IMR-90 (cell line): ENCODE measurements at regions not wholly inside any gene's neighbourhood (a gene's known extent, or its start where the extent isn't known, plus 50 kb on each side); places are given as distances from the start of the nearest gene placed in this dataset.

Experiments
- BHLHE40 ChIP-seq: fragments of 150-350 bp; IDR thresholded peaks from 2 replicates; pipeline ENCODE4 v1.6.1; 2016; ENCODE audit warnings: mild to moderate bottlenecking, low read depth, low read length
- CEBPB ChIP-seq: IDR thresholded peaks from 2 replicates; pipeline ENCODE4 v1.6.1; 2012; ENCODE audit warnings: low read depth, low read length, improper control_type of control experiment
- MAFK ChIP-seq: IDR thresholded peaks from 2 replicates; pipeline ENCODE4 v1.6.1; 2012; ENCODE audit warnings: low read depth, low read length, improper control_type of control experiment
- MAZ ChIP-seq: IDR thresholded peaks from 2 replicates; pipeline ENCODE4 v1.6.1; 2012; ENCODE audit warnings: low read depth, mild to moderate bottlenecking, low read length, improper control_type of control experiment, moderate library complexity, borderline replicate concordance
- POLR2A ChIP-seq: IDR thresholded peaks from 2 replicates; pipeline ENCODE4 v1.6.1; 2012; ENCODE audit warnings: mild to moderate bottlenecking, low read depth, low read length
- RAD21 ChIP-seq: IDR thresholded peaks from 2 replicates; pipeline ENCODE4 v1.6.1; 2012; ENCODE audit warnings: low read length, improper control_type of control experiment
- SMC3 ChIP-seq: fragments of 150-350 bp; IDR thresholded peaks from 2 replicates; pipeline ENCODE4 v1.6.1; 2016; ENCODE audit warnings: low read depth, mild to moderate bottlenecking, antibody characterized with exemption, low read length, moderate library complexity
- TF ChIP-seq, protein P1 (sequence below): conservative IDR thresholded peaks from 2 replicates; pipeline ENCODE4 v1.5.1; 2012; ENCODE audit warnings: mild to moderate bottlenecking, low read depth, low read length, improper control_type of control experiment
- TF ChIP-seq, protein P2 (sequence below): fragments of 150-350 bp; IDR thresholded peaks from 2 replicates; pipeline ENCODE4 v1.6.1; 2017; ENCODE audit warnings: mild to moderate bottlenecking, antibody characterized with exemption, low read length, low read depth

DNA sequence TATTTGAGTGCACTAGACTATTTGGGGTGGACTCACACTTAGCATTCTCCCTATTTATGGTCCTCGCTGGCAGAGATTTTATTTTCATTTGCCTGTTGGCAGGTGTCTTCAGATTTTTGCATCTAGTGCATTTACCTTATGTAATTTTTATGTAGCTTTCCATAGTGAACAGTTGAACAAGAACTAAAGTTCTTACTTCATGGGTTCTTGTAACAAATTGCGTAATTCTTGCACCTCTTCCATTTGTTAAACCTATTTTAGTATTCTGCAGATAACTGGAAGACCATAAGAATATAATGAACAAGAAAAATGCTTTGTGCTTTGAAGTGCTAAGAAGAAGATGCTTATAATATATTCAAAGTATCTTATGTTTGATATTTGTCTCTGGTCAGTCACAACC lies 252.8 kb upstream of the MMS22L start:
- TF ChIP-seq, protein P1, sequence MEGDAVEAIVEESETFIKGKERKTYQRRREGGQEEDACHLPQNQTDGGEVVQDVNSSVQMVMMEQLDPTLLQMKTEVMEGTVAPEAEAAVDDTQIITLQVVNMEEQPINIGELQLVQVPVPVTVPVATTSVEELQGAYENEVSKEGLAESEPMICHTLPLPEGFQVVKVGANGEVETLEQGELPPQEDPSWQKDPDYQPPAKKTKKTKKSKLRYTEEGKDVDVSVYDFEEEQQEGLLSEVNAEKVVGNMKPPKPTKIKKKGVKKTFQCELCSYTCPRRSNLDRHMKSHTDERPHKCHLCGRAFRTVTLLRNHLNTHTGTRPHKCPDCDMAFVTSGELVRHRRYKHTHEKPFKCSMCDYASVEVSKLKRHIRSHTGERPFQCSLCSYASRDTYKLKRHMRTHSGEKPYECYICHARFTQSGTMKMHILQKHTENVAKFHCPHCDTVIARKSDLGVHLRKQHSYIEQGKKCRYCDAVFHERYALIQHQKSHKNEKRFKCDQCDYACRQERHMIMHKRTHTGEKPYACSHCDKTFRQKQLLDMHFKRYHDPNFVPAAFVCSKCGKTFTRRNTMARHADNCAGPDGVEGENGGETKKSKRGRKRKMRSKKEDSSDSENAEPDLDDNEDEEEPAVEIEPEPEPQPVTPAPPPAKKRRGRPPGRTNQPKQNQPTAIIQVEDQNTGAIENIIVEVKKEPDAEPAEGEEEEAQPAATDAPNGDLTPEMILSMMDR = no peak
- no peak for TF ChIP-seq POLR2A
- no peak for TF ChIP-seq BHLHE40
- peak; percentile 71 for TF ChIP-seq CEBPB
- no peak for TF ChIP-seq MAZ
- TF ChIP-seq RAD21 = no peak
- TF ChIP-seq MAFK = no peak
- TF ChIP-seq SMC3 = no peak
- TF ChIP-seq, protein P2, sequence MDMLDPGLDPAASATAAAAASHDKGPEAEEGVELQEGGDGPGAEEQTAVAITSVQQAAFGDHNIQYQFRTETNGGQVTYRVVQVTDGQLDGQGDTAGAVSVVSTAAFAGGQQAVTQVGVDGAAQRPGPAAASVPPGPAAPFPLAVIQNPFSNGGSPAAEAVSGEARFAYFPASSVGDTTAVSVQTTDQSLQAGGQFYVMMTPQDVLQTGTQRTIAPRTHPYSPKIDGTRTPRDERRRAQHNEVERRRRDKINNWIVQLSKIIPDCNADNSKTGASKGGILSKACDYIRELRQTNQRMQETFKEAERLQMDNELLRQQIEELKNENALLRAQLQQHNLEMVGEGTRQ = no peak
